ENCODE measurements at regions not wholly inside any gene's neighbourhood (a gene's known extent, or its start where the extent isn't known, plus 50 kb on each side); places are given as distances from the start of the nearest gene placed in this dataset.

GRCh38 chr2:12441750-12442475 is 274.8 kb upstream of the TRIB2 start:
- H3K36me3 Mint-ChIP-seq (ENCODE audit: unreplicated experiment), result no peaks in the 10 kb centered on the region
- H3K9me3 Mint-ChIP-seq (ENCODE audit: unreplicated experiment), result no peaks in the 10 kb centered on the region
- no peak for TF ChIP-seq CTCF (IDR thresholded peaks at IDR 0.05; ENCODE audit: partially characterized antibody, unreplicated experiment)

GRCh38 chr2:12442476-12442847 is 274.3 kb upstream of the TRIB2 start:
- no peak for DNase-seq
- no peaks in the 10 kb centered on the region for H3K36me3 Mint-ChIP-seq (ENCODE audit: unreplicated experiment)
- H3K4me3 Mint-ChIP-seq (ENCODE audit: unreplicated experiment), result no peak overlapping the region
- TF ChIP-seq CTCF (IDR thresholded peaks at IDR 0.05; ENCODE audit: partially characterized antibody, unreplicated experiment), result no peak
- no peaks in the 10 kb centered on the region for H3K9me3 Mint-ChIP-seq (ENCODE audit: unreplicated experiment)
- H3K27me3 Mint-ChIP-seq (ENCODE audit: unreplicated experiment), result no peaks in the 10 kb centered on the region
- no peak overlapping the region for H3K27ac Mint-ChIP-seq (ENCODE audit: unreplicated experiment)
- H3K4me1 Mint-ChIP-seq (ENCODE audit: low read depth, unreplicated experiment), result peaks cover 9% of the 10 kb centered on the region

More at GRCh38 chr2:12441750-12442475, 274.8 kb upstream of the TRIB2 start:
- H3K27me3 Mint-ChIP-seq (ENCODE audit: unreplicated experiment), result no peaks in the 10 kb centered on the region
- no peak overlapping the region for H3K27ac Mint-ChIP-seq (ENCODE audit: unreplicated experiment)
- DNase-seq, result no peak
- H3K4me1 Mint-ChIP-seq (ENCODE audit: low read depth, unreplicated experiment), result peaks cover 9% of the 10 kb centered on the region
- no peak overlapping the region for H3K4me3 Mint-ChIP-seq (ENCODE audit: unreplicated experiment)

GRCh38 chr2:12448846-12449505 is 267.8 kb upstream of the TRIB2 start:
- H3K27me3 Mint-ChIP-seq (ENCODE audit: unreplicated experiment), result no peaks in the 10 kb centered on the region

GRCh38 chr2:12451726-12452125 is 265.0 kb upstream of the TRIB2 start:
- Mint-ChIP-seq H3K9me3 (ENCODE audit: unreplicated experiment) (no peaks in the 10 kb centered on the region), H3K36me3 (ENCODE audit: unreplicated experiment) (no peaks in the 10 kb centered on the region), H3K27me3 (ENCODE audit: unreplicated experiment) (peaks cover 1% of the 10 kb centered on the region), H3K4me1 (ENCODE audit: low read depth, unreplicated experiment) (no peaks in the 10 kb centered on the region), H3K4me3 (ENCODE audit: unreplicated experiment) (no peak overlapping the region), H3K27ac (ENCODE audit: unreplicated experiment) (no peak overlapping the region)
- no peak for TF ChIP-seq CTCF (IDR thresholded peaks at IDR 0.05; ENCODE audit: partially characterized antibody, unreplicated experiment)
- DNase-seq, result no peak

More at GRCh38 chr2:12448846-12449505, 267.8 kb upstream of the TRIB2 start:
- no peak for DNase-seq
- H3K9me3 Mint-ChIP-seq (ENCODE audit: unreplicated experiment), result no peaks in the 10 kb centered on the region
- H3K4me3 Mint-ChIP-seq (ENCODE audit: unreplicated experiment), result no peak overlapping the region
- no peaks in the 10 kb centered on the region for H3K4me1 Mint-ChIP-seq (ENCODE audit: low read depth, unreplicated experiment)
- H3K36me3 Mint-ChIP-seq (ENCODE audit: unreplicated experiment), result no peaks in the 10 kb centered on the region
- no peak overlapping the region for H3K27ac Mint-ChIP-seq (ENCODE audit: unreplicated experiment)
- TF ChIP-seq CTCF (IDR thresholded peaks at IDR 0.05; ENCODE audit: partially characterized antibody, unreplicated experiment), result no peak

- Mint-ChIP-seq H3K4me1 (ENCODE audit: low read depth, unreplicated experiment) (peaks cover 2% of the 10 kb centered on the region), H3K27me3 (ENCODE audit: unreplicated experiment) (peaks cover 1% of the 10 kb centered on the region), H3K4me3 (ENCODE audit: unreplicated experiment) (no peak overlapping the region), H3K9me3 (ENCODE audit: unreplicated experiment) (no peaks in the 10 kb centered on the region), H3K36me3 (ENCODE audit: unreplicated experiment) (no peaks in the 10 kb centered on the region), H3K27ac (ENCODE audit: unreplicated experiment) (no peak overlapping the region)
- no peak for DNase-seq
- TF ChIP-seq CTCF (IDR thresholded peaks at IDR 0.05; ENCODE audit: partially characterized antibody, unreplicated experiment), result no peak
Measured at GRCh38 chr2:12452185-12452584, 264.6 kb upstream of the TRIB2 start.
